Astrocyte (in vitro differentiated cells and primary cell): ENCODE measurements at regions not wholly inside any gene's neighbourhood (a gene's known extent, or its start where the extent isn't known, plus 50 kb on each side); places are given as distances from the start of the nearest gene placed in this dataset.

ENCODE experiments used
- DNase-seq: peaks from one replicate; pipeline ENCODE4 v3.0.0-alpha.2; 2010; ENCODE audit warnings: low read depth
- FAIRE-seq: peaks from 2 replicates; lab custom pipeline; 2011; peaks lifted over from hg19 to GRCh38; lab: Jason Lieb, UNC
- H2AFZ ChIP-seq: 2 replicates; pipeline ENCODE4 v1.6.0; 2012; ENCODE audit warnings: low read depth, low read length, inconsistent platforms
- H3K27ac ChIP-seq: 2 replicates; pipeline ENCODE4 v1.5.1; 2011; ENCODE audit warnings: low read depth, low read length, inconsistent platforms
- H3K27me3 ChIP-seq: 2 replicates; pipeline ENCODE4 v1.6.0; 2011; ENCODE audit warnings: low read length, inconsistent platforms; ENCODE audit not compliant: insufficient read depth
- H3K36me3 ChIP-seq: 2 replicates; pipeline ENCODE4 v1.5.1; 2011; ENCODE audit warnings: low read length, inconsistent platforms; ENCODE audit not compliant: insufficient read depth
- H3K4me1 ChIP-seq: 2 replicates; pipeline ENCODE4 v1.5.1; 2011; ENCODE audit warnings: low read length, inconsistent platforms; ENCODE audit not compliant: insufficient read depth
- H3K4me2 ChIP-seq: 2 replicates; pipeline ENCODE4 v1.6.0; 2012; ENCODE audit warnings: low read length, inconsistent platforms
- H3K4me3 ChIP-seq: 2 replicates; pipeline ENCODE4 v1.5.1; 2011; ENCODE audit warnings: low read depth, mild to moderate bottlenecking, low read length, inconsistent platforms; ENCODE audit not compliant: insufficient read depth
- H3K79me2 ChIP-seq: 2 replicates; pipeline ENCODE4 v1.6.0; 2012; ENCODE audit warnings: mild to moderate bottlenecking, low read length, inconsistent platforms; ENCODE audit not compliant: insufficient read depth
- H3K9ac ChIP-seq: 2 replicates; pipeline ENCODE4 v1.6.0; 2012; ENCODE audit warnings: mild to moderate bottlenecking, low read length, inconsistent platforms
- H3K9me3 ChIP-seq: 2 replicates; pipeline ENCODE4 v1.5.1; 2012; ENCODE audit warnings: low read depth, mild to moderate bottlenecking, low read length, inconsistent platforms; ENCODE audit not compliant: insufficient read depth
- H4K20me1 ChIP-seq: 2 replicates; pipeline ENCODE4 v1.6.0; 2012; ENCODE audit warnings: low read length, inconsistent platforms; ENCODE audit not compliant: insufficient read depth
- H3K27ac Mint-ChIP-seq: one replicate; pipeline ENCODE4 v1.8.0; 2021; ENCODE audit warnings: mild to moderate bottlenecking, mixed read lengths; ENCODE audit not compliant: unreplicated experiment
- H3K27me3 Mint-ChIP-seq: one replicate; pipeline ENCODE4 v1.8.0; 2021; ENCODE audit warnings: low read depth, mixed read lengths; ENCODE audit not compliant: unreplicated experiment
- H3K36me3 Mint-ChIP-seq: one replicate; pipeline ENCODE4 v1.8.0; 2021; ENCODE audit warnings: low read depth, mixed read lengths; ENCODE audit not compliant: unreplicated experiment
- H3K4me1 Mint-ChIP-seq: one replicate; pipeline ENCODE4 v1.8.0; 2021; ENCODE audit warnings: low read depth, mixed read lengths; ENCODE audit not compliant: unreplicated experiment
- H3K4me3 Mint-ChIP-seq: one replicate; pipeline ENCODE4 v1.8.0; 2021; ENCODE audit warnings: mild to moderate bottlenecking, moderate library complexity, mixed read lengths; ENCODE audit not compliant: unreplicated experiment
- H3K9me3 Mint-ChIP-seq: one replicate; pipeline ENCODE4 v1.8.0; 2021; ENCODE audit warnings: mild to moderate bottlenecking, mixed read lengths; ENCODE audit not compliant: unreplicated experiment
- CTCF ChIP-seq: IDR thresholded peaks from 2 replicates; pipeline ENCODE4 v1.5.1; 2011; ENCODE audit warnings: low read depth, mild to moderate bottlenecking, inconsistent platforms, low read length, moderate library complexity; ENCODE audit not compliant: insufficient read depth
- EZH2 ChIP-seq: IDR thresholded peaks from 2 replicates; pipeline ENCODE4 v1.6.1; 2012; ENCODE audit warnings: mild to moderate bottlenecking, low read length, inconsistent platforms; ENCODE audit not compliant: insufficient read depth

- H3K27me3 Mint-ChIP-seq: peaks cover 31% of the 10 kb centered on the region
- H3K4me3 ChIP-seq: no peak overlapping the region
- no peak overlapping the region for H3K27ac Mint-ChIP-seq
- no peak overlapping the region for H3K27ac ChIP-seq
- no peak overlapping the region for H3K4me3 Mint-ChIP-seq
- H3K4me1 Mint-ChIP-seq: peaks cover 8% of the 10 kb centered on the region
- no peak overlapping the region for H3K9ac ChIP-seq
- H2AFZ ChIP-seq: no peak overlapping the region
- no peaks in the 10 kb centered on the region for H4K20me1 ChIP-seq
- H3K79me2 ChIP-seq: no peaks in the 10 kb centered on the region
- no peaks in the 10 kb centered on the region for H3K9me3 ChIP-seq
- H3K9me3 Mint-ChIP-seq: peaks cover 3% of the 10 kb centered on the region
- no peaks in the 10 kb centered on the region for H3K4me1 ChIP-seq
- FAIRE-seq (no peak), DNase-seq (no peak)
- no peaks in the 10 kb centered on the region for H3K36me3 ChIP-seq
- peaks cover 9% of the 10 kb centered on the region for H3K36me3 Mint-ChIP-seq
- H3K27me3 ChIP-seq: no peaks in the 10 kb centered on the region
- H3K4me2 ChIP-seq: no peak overlapping the region
- TF ChIP-seq CTCF: no peak
- no peak for TF ChIP-seq EZH2
Measured at GRCh38 chr2:236334122-236334876, 70.1 kb upstream of the ASB18 start.

- DNase-seq: no peak
- Mint-ChIP-seq H3K27ac (no peak overlapping the region), H3K27me3 (peaks cover 31% of the 10 kb centered on the region), H3K9me3 (peaks cover 6% of the 10 kb centered on the region), H3K36me3 (peaks cover 9% of the 10 kb centered on the region), H3K4me1 (peaks cover 8% of the 10 kb centered on the region), H3K4me3 (no peak overlapping the region)
- no peaks in the 10 kb centered on the region for H3K27me3 ChIP-seq
- no peaks in the 10 kb centered on the region for H3K9me3 ChIP-seq
- no peak overlapping the region for H3K4me3 ChIP-seq
- H3K4me1 ChIP-seq: no peaks in the 10 kb centered on the region
- H3K27ac ChIP-seq: no peak overlapping the region
- no peak overlapping the region for H2AFZ ChIP-seq
- TF ChIP-seq CTCF (no peak), EZH2 (no peak)
- no peak overlapping the region for H3K4me2 ChIP-seq
- H3K79me2 ChIP-seq: no peaks in the 10 kb centered on the region
- H3K9ac ChIP-seq: no peak overlapping the region
- no peaks in the 10 kb centered on the region for H3K36me3 ChIP-seq
- H4K20me1 ChIP-seq: no peaks in the 10 kb centered on the region
- FAIRE-seq: no peak
Measured at GRCh38 chr2:236335696-236336574, 71.7 kb upstream of the ASB18 start.
